Left hindlimb (tissue), 1 donor: ENCODE measurements at regions not wholly inside any gene's neighbourhood (a gene's known extent, or its start where the extent isn't known, plus 50 kb on each side); places are given as distances from the start of the nearest gene placed in this dataset.
"Not testable (repeated sequence)": the region's sequence is repeated elsewhere in the genome, so short reads cannot be mapped to it uniquely, and the experiment has no call there.

Experiments used
- DNase-seq: peaks from one replicate; pipeline ENCODE4 v3.0.0-alpha.2; 2018

DNA sequence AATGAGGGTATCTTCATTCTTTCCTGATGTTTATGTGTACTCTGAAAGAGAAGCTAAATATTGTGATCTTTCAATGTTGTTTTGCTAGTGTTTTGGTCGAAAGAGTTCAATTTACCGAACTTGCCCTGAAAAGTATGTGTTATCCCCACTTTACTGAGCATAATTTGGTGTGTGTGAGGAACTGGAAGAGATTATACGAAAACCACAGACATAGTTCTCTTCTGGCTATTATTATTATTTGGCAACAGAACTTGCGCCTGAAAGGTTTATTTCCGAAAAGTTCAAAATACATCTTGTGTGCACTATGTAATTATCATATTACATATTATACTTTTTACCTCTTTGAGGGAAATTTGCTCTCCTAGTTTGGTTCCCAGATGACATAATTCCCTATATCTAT lies 232.5 kb upstream of the INTU start:
- DNase-seq, result no peak

DNA sequence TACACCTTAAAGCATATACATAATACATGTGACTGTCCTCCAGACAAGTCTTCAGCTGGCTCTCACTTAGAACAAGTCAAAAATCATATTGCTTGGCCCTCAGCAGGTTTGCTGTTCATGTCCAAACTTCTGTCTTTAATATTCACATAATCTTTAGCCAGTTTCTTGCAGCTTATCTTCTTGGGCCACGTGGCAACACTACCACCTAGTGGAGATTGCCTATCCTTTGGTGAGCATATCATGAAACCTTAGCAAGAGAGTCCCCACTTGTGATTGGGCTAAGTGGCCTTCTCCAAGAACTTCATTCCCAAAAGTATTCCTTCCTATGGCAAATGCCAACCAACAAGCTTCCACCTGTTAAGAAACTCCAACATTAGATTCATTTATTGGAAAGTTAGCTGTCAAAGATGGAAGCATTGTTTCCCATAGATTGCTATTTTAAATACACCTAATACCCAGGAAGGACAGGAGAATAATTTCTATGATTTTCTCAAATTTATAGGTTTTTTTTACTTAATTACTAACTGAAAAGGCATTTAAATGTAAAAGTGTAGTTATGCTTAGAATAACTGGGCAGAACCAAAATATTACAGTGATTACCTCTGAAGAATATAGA lies 231.9 kb upstream of the INTU start:
- peak; percentile 81 for DNase-seq

DNA sequence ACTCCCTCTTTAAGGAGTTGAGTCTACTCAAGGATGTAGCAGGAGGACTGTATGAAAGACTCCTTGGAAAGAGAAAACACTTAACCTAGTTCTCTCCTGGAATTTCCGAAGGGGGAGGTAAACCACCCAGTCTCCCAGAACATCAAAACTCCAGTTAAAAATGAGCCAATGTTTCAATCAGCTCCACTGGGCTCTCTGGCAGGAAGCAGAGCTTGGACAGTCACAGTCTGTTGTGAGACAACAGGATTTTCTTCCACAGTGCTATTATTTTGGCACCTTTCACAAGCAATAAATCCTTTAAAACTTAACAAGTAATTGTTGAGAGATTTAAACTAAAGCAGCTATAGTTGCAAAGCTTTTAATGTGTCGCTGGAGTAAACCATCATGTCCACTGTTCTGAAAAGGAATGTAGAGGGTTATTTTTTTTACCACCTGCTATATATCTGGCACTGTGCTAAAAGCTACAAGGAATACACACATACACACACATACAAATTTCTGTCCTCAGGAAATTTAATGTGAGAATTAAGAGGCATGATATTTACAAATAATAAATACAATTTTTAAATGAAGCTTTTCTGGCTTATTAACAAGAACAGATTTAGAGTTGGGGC lies 229.2 kb upstream of the INTU start:
- peak; percentile 52 for DNase-seq

DNA sequence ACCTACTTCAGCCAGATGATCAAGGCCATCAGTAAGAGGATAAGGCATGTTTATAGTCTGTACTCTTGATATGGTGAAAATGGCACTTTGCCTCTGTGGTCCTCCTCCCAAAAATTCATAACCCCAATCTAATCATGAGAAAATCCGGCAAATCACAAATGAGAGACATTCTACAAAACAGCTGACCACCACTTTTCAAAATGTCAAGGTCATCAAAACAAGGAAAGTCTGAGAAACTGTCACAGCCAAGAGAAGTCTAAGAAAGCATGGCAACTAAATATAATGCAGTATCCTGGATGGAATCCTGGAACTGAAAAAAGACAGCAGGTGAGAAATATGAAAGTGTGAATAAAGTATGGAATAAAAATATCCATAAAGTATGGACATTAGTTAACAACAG lies 226.6 kb upstream of the INTU start:
- no peak for DNase-seq

DNA sequence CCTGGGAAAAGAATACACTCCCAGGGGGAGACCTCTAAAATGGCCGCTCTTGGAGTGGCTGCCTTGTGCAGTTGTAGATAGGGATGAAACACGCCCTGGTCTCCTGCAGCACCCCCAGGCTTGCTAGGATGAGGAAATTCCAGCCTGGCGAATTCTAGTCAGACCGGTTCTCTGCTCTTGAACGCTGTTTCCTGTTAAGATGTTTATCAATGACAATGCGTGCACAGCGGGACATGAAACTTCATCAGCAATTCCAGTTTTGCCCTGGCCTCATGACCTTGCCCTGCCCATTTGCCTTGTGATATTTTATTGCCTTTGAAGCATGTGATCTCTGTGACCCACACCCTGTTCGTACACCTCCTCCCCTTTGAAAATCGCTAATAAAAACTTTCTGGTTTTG lies 225.2 kb upstream of the INTU start:
- DNase-seq, result not testable (repeated sequence)

DNA sequence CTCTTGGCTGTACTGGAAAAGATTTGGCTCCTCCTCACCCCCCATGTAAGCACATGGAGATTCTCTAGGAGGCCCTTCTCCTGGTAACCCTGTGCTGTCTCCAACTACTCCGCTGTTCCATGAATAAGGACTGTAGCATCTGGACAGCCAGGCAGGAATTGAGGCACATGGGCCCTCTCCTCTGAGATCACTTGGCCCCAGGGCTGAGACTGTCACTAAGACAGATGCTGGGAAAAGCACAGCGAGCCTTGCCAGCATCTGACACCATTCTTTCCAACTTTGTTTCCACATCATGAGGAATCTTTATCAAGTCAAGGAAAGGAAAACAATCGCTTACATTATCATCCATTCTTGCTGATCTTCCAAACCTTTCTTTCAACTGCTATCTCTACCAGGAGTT lies 222.6 kb upstream of the INTU start:
- no peak for DNase-seq

DNA sequence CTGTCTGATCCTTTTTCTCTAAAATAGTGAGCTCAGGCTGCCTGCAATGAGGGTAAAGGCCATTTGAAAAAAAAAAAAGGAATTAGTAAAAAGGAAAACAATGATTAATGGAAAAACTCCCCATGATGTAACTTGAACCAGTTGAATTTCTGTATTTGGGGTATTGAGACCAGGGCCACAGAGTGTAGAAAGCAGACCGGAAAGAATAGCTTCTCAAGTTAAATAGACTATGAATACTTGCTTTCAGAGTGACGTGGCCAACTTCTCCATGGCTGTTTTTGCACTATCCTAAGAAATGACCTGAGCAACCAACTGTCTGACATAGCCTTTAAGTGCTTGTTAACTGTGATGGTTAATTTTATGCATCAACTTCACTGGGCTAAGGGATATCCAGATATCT lies 222.1 kb upstream of the INTU start:
- DNase-seq, result no peak

DNA sequence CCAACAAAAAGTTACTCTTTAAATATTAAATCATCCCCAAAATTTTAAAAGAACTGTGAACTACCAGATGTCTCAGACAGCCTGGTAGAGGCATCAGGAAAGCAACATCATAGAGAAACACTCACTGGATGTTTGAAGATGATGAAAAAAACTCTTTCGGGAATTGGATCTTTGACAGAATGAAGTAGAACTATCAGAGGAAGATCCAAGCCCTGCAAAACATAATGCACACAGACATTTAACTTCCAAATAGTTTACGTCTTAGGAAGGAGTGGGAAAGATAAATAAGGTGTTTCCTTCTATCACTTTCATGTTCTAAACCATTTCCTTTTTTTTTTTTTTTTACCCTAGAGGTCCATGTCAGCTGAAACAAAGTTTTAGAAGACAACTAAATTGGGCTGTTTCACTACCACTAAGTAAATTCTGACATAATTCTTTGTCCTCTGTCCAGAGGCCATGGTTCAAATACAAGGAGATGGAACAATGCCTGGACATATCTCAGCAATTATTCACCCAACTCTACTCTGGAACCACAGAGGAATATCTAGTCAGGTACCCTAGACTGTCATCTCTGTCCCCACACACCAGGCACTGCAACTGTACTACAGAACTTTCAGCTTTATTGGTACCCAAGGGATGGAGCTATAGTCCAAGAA lies 217.7 kb upstream of the INTU start:
- DNase-seq, result no peak

DNA sequence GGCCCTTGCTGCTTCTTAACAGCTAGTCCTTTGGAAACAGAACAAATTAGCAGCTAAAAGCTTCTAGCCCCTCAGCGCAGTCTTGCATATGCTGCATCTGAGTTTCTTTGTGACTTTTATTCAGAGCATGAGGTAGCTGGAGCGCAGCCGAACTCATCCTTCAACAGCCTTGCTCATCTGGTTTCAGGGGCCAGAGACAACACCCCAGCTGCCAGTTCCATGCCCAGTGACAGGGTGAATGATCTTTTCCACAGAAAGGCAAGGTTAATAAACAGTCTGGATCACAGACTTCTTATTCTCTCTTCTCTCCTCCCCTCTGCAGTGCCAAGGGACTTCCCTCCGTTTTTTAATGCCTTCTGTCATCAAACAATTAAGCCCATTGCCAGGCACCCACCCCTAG lies 216.6 kb upstream of the INTU start:
- DNase-seq, result peak; percentile 38

DNA sequence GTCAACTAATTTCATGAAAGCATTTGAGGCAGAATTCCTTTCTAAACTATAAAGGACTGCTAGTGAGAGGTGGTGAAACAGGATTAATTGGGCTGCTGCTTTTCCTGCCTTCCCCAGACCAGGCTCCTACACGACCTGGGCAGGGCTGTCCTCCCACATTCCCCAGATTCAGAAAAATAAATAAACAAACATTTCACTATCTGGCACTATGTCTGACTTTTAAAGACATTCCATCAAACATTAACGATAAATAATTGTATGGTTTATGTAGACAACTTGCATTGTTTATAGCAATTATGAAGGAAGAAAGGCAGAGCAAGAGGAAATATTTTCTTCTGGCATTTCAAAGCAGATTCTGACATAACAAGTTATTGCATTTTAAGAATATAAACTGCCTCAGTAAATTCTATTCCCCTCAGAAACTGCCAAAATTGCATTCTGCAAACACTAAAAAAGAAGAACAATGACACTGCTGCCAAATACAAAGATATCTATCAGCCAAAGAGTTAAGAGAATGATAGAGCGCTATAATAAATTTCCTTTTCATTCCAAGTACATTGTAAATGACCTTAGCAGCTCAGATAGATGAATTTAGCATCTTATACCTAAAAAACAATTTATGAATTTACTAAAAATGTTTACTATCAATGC lies 214.7 kb upstream of the INTU start:
- no peak for DNase-seq

DNA sequence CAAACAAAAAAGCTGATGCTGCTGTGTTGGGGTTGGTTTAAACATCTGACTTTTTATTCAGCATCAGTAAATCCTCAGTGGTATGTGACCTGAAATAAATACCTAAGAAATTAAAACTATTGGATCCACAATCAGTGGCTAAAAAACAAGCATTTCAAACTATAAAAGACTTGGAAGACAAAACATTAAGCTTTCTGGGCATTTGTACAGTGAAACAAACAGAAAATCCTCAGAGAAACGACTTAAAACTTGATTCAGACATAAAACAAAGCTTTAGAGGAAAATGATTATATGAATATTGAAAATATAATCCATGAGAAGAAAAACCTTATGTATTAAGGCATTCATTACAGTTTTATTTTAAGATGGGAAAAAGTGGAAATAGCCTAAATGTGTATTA lies 213.3 kb upstream of the INTU start:
- no peak for DNase-seq

DNA sequence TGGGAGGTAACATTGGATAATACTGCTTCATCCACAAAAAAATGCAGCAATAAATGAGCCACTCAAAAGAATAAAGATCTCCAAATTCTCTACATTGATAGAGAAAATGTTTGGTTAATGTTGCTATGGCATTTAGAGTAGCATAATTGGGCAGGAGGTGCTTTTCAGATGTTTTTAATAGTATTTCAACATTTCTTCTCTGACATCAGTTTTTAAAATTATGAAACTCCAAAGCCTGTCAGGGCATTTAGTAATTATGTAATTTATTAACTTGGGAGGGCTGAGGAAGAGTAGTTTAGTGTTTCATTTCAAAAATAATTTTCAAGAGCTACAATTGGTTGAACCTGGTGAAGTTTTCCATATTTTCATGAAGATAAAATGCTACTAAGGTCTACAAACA lies 211.3 kb upstream of the INTU start:
- no peak for DNase-seq

DNA sequence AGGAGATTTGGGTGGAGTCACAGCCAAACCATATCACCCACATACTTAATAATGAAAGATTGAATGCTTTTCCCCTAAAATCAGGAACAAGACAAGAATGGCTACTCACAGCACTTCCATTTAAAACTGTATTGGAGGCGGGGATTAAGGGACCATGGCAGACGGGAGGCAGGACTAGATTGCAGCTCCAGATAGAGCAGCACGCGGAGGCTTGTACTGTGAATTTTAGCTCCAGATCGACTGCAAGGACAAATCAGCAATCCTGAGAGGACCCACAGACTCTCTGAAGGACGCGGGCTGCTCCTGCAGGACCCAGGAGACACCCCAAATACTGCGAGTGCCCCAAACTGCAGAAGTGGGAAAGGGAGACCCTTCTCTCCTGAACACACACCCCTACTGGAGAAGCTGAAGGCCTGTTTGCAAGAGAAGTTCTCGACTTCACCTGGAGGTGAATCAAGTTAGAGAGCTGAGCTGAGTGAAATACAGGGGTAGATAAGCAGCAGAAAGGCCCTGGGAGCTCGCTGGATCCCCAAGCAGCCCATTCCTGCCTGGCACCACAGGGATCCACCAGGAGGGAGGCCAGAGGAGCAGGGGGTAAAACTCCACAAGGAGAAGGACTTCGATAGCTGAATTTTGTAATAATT lies 207.4 kb upstream of the INTU start:
- no peak for DNase-seq

DNA sequence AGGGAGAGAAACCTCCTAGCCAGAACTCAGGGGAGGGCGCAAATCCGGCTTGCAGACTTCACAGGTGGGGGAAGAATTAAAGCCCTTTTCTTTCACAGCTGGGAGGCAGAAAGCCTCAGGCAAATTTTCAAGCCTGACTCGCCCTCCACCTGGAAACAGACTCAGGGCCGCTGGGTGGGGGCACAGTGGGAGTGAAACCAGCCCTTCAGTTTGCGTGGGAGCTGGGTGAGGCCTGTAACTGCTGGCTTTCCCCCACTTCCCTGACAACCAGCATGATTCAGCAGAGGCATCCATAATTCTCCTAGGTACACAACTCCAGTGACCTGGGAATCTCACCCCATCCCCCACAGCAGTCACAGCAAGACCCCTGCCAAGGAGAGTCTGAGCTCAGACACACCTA lies 206.9 kb upstream of the INTU start:
- no peak for DNase-seq

DNA sequence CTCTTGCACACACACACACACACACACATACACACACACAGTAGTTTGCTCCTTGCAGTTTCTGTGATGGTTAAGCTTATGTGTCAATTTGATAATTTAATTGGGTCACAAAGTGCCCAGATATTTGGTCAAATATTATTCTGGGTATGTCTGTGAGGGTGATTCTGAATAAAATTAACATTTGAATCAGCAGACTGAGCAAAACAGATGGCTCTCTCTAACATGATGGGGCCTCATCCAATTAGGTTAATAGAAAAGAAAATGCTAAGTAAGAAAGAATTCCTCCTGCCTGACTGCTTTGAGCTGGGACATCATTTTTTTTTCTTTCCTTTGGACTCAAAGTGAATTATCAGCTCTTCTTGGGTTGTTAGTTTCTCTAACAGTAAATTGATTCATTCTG lies 191.2 kb upstream of the INTU start:
- no peak for DNase-seq

DNA sequence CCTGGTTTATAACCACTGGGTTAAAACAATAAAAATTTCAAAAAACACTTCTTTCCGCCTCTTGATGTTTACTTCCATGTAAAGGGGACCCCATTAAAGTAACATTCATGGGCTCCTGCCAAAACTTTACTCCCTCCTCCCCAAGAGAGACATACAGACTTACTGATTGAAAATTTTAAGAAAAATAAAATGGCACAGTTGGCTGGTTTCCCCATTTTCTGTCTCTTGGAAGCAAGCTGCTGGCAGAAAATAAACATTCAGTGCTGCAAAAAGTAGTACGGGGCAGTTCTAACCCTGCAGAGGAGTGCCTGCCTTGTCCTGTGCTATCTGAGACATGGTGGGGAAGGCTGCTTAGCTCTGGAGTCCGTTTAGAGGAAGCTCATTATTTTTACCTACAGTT lies 187.3 kb upstream of the INTU start:
- no peak for DNase-seq

DNA sequence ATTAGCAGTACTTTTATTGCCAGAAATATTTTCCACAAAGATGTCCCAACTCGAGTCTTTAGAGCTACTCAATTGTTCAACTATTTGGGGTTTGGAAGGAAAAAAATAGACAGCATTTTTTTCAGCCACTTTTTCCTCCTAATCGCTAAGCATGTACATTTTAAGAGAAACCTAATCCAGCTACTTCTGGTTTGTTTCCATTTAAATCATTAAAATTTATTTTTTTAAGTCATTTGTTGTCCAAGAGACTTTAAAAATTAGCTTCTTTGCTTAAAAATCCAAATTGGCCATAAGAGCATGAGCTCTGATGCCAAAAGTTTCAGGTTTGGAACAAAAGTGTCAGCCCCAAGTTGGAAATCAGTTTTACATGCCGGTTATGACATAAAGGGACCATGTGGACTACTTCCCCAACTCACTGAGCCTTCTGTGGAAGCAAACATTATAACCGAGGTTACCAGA lies 186.3 kb upstream of the INTU start:
- DNase-seq, result peak; percentile 39

DNA sequence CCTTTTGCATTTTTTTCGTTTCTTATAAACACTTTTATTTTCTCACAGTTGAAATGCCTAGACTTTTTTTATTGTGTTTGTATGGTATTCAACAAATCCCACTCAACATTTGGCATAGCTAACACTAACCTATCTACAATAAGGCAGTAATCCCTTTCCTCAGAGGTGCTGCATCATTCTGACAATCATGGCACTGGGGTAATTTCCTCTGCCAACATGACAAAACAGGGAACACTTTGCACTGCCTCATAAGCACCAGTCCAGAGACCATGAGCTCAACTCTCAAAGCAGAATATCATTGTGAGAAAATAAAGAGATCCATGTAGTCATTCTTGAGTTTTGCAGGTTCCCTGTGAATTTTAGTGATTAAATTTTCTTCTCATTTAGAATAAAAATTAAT lies 183.8 kb upstream of the INTU start:
- DNase-seq, result no peak

DNA sequence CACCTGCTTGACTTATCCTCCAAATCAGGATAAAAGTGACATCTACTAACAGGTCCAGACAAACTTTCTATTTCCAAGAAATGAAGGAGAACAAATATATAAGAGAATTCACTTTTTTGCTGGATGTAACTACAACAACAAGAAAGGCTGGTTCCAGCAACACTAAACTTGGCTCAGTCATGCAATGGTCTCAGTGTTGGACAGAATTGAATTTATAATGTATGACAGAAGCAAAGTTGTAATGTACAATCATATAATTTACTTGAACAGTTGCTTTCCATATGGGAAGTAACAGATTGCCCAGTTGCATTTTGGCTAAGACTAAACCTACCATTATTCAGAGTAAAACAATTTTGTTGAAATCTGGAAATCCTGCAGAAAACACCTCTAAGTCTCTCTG lies 183.3 kb upstream of the INTU start:
- no peak for DNase-seq

DNA sequence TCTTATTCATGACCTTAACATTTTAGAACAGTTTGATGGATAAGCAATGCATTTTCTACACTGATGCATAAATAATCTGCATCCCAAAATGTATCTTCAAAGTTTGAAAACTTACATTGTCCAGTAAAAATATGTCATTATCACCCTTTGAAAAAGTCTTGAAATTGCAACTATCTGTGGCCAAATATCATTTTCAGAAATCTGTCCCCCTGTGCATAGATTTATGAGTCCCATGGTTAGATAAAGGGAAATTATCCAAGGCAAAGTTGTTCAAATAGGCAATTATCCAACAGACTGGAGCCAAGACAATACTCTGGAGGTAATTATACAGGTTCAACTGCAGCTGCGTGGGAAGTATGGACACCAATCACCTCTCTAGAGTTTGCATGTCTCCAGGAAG lies 182.5 kb upstream of the INTU start:
- no peak for DNase-seq

DNA sequence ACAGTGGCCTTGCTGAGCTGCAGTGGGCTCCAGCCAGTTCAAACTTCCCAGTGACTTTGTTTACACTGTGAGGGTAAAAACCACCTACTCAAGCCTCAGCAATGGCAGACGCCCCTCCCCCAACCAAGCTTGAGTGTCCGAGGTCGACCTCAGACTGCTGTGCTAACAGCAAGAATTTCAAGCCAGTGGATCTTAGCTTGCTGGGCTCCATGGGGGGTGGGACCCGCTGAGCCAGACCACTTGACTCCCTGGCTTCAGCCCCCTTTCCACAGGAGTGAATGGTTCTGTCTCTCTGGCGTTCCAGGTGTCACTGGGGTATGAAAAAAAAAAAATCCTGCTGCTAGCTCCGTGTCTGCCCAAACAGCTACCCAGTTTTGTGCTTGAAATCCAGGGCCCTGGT lies 168.9 kb upstream of the INTU start:
- no peak for DNase-seq

DNA sequence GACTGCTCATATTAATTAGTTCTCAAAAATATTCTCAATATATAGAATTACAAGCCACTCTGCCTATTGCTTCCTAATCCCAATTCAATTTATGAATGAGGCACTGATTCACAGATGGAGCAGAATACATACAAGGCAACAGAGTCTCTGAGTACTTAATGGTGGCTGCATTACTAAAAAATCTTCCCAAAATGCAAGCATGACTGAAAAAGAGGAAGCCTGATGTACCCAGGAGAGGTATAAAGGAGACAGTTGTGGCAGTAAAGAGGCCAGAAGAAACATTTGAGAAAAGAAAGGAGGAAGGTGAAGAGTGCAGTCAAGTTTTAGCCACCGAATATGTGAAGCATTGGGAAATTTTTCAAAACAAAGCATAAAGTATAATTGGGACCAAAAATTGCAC lies 163.2 kb upstream of the INTU start:
- no peak for DNase-seq

DNA sequence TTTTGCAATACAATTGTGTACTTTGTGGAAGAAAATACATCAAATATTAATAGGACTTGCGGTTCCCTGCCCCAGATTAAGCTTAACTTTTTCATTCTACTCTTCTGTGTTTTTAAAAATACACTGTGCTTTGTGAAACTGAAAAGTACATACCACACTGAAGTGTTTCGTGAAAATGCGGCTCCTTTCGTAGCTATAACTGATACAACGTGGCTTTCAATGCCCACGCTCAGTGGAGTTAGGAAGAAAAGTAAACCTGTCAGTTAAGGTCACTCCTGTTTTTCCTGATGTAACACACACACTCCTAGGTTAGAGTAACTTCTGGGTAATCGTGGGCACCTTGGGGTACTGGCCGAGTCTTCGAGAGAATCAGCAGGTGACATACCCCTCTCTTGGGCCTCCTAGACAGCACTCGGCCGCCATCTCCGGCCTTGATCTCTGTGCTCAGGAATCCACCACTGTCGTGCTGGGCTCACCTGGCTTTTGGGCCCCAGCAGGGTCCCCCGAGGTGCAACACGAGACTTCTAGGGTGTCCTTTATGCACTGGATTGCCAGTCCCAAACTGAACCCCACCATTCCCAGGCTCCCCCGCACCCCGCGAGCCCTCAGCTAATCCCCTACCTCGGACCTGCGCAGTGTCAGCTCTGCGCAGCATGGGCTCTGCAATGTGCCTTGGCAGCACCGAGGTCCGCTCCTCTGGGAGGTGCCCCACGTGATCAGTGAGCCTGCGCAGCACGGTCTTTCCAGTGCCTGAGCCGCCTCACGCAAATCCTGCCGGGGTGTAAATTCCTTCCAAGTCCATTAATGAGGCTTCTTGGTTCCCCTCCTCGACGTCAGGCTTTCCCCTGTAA lies 162.6 kb upstream of the INTU start:
- no peak for DNase-seq
